NCI-H82 treated with DMSO at 0.1 percent for 48 hours (cell line): ENCODE measurements at regions not wholly inside any gene's neighbourhood (a gene's known extent, or its start where the extent isn't known, plus 50 kb on each side); places are given as distances from the start of the nearest gene placed in this dataset.

Source experiments
- DNase-seq: peaks from one replicate; lab custom pipeline; 2025; ENCODE audit not compliant: unreplicated experiment; lab: John Stamatoyannopoulos, UW

- no peak for DNase-seq
Observed at GRCh38 chr18:24778810-24779418, 318.5 kb downstream of the HRH4 start.

GRCh38 chr18:24782566-24782965, 322.1 kb downstream of the HRH4 start:
- no peak for DNase-seq

GRCh38 chr18:24785019-24785418, 324.6 kb downstream of the HRH4 start:
- no peak for DNase-seq

GRCh38 chr18:24786027-24786426, 325.6 kb downstream of the HRH4 start:
- DNase-seq: no peak

GRCh38 chr18:24790347-24790746, 329.9 kb downstream of the HRH4 start:
- no peak for DNase-seq

- DNase-seq: no peak
Observed at GRCh38 chr18:24791751-24792545, 331.5 kb downstream of the HRH4 start.

GRCh38 chr18:24793742-24794141, 333.3 kb downstream of the HRH4 start:
- no peak for DNase-seq

- no peak for DNase-seq
Observed at GRCh38 chr18:24795129-24795528, 334.7 kb downstream of the HRH4 start.

GRCh38 chr18:24797981-24798380, 337.5 kb downstream of the HRH4 start:
- no peak for DNase-seq

- no peak for DNase-seq
Observed at GRCh38 chr18:24799176-24799575, 338.7 kb downstream of the HRH4 start.

- DNase-seq: no peak
Observed at GRCh38 chr18:24799720-24800119, 339.3 kb downstream of the HRH4 start.

- no peak for DNase-seq
Observed at GRCh38 chr18:24801001-24801400, 340.6 kb downstream of the HRH4 start.

GRCh38 chr18:24802456-24802855, 342.0 kb downstream of the HRH4 start:
- DNase-seq: no peak

- no peak for DNase-seq
Observed at GRCh38 chr18:24805156-24805555, 344.7 kb downstream of the HRH4 start.

GRCh38 chr18:24809173-24809950, 348.9 kb downstream of the HRH4 start:
- no peak for DNase-seq

- no peak for DNase-seq
Observed at GRCh38 chr18:24810561-24811305, 350.3 kb downstream of the HRH4 start.

- no peak for DNase-seq
Observed at GRCh38 chr18:24811950-24812681, 351.7 kb downstream of the HRH4 start.

- no peak for DNase-seq
Observed at GRCh38 chr18:24814521-24814920, 354.1 kb downstream of the HRH4 start.

- DNase-seq: no peak
Observed at GRCh38 chr18:24817150-24817549, 356.7 kb downstream of the HRH4 start.

- DNase-seq: no peak
Observed at GRCh38 chr18:24817587-24818371, 357.3 kb downstream of the HRH4 start.
